Uterus (tissue), 3 donors: ENCODE measurements at regions not wholly inside any gene's neighbourhood (a gene's known extent, or its start where the extent isn't known, plus 50 kb on each side); places are given as distances from the start of the nearest gene placed in this dataset.
"Not testable (repeated sequence)": the region's sequence is repeated elsewhere in the genome, so short reads cannot be mapped to it uniquely, and the experiment has no call there.

Source experiments
- DNase-seq, 2 donors: peaks; one replicate each; pipeline ENCODE4 v3.0.0-alpha.2; 2019 to 2020
- H3K27ac ChIP-seq, 2 donors: fragments of 200-600 bp; sonication (generic); 1 replicate in 1 of 2; 2 replicates in 1 of 2; pipeline ENCODE4 v1.5.1; 2016 to 2018
- H3K27me3 ChIP-seq, 2 donors: fragments of 200-600 bp; sonication (generic); one replicate each; pipeline ENCODE4 v1.5.1; 2018 to 2019; ENCODE audit warnings: control low read depth in 1 of 2
- H3K36me3 ChIP-seq, 2 donors: fragments of 200-600 bp; sonication (generic); one replicate each; pipeline ENCODE4 v1.5.1; 2019; ENCODE audit warnings: control low read depth in 1 of 2
- H3K4me1 ChIP-seq, 2 donors: fragments of 200-600 bp; sonication (generic); one replicate each; pipeline ENCODE4 v1.5.1; 2018 to 2019; ENCODE audit warnings: control low read depth in 1 of 2
- H3K4me3 ChIP-seq, 2 donors: fragments of 200-600 bp; sonication (generic); 1 replicate in 1 of 2; 2 replicates in 1 of 2; pipeline ENCODE4 v1.5.1; 2018 to 2019; ENCODE audit warnings: mild to moderate bottlenecking in 1 of 2
- H3K9me3 ChIP-seq, 2 donors: fragments of 200-600 bp; sonication (generic); one replicate each; pipeline ENCODE4 v1.5.1; 2019; ENCODE audit warnings: control low read depth in 1 of 2
- POLR2A ChIP-seq, 2 donors: fragments of 450-650 bp; IDR thresholded peaks; one replicate each; pipeline ENCODE4 v1.6.1; 2016; ENCODE audit warnings: antibody characterized with exemption in 2 of 2, mild to moderate bottlenecking in 1 of 2, moderate library complexity in 1 of 2
- intact Hi-C: fragments of 100-400 bp; cut with DNase I; formaldehyde crosslinking; loops from one replicate; pipeline ENCODE4 v1.15.1; 2023; ENCODE audit warnings: low total_unique reads
- TF ChIP-seq, protein P1 (sequence below), 4 experiments: fragments of 200-600 bp in 2 of 4; fragments of 450-650 bp in 2 of 4; sonication (generic) in 2 of 4; IDR thresholded peaks; one replicate each; pipeline ENCODE4 v1.5.1; 2016 to 2019; ENCODE audit warnings: antibody characterized with exemption in 4 of 4, mild to moderate bottlenecking in 2 of 4, moderate library complexity in 1 of 4
- donor health status: DM: yes; HTN: yes; CAD: no.

- no peak for DNase-seq
- Histone ChIP-seq H3K4me3 (no peak overlapping the region), H3K27ac (no peak overlapping the region), H3K4me1 (no peaks in the 10 kb centered on the region), H3K36me3 (no peaks in the 10 kb centered on the region), H3K9me3 (no peaks in the 10 kb centered on the region), H3K27me3 (no peaks in the 10 kb centered on the region)
- no peak for TF ChIP-seq POLR2A (IDR thresholded peaks at IDR 0.05)
- TF ChIP-seq, protein P1, sequence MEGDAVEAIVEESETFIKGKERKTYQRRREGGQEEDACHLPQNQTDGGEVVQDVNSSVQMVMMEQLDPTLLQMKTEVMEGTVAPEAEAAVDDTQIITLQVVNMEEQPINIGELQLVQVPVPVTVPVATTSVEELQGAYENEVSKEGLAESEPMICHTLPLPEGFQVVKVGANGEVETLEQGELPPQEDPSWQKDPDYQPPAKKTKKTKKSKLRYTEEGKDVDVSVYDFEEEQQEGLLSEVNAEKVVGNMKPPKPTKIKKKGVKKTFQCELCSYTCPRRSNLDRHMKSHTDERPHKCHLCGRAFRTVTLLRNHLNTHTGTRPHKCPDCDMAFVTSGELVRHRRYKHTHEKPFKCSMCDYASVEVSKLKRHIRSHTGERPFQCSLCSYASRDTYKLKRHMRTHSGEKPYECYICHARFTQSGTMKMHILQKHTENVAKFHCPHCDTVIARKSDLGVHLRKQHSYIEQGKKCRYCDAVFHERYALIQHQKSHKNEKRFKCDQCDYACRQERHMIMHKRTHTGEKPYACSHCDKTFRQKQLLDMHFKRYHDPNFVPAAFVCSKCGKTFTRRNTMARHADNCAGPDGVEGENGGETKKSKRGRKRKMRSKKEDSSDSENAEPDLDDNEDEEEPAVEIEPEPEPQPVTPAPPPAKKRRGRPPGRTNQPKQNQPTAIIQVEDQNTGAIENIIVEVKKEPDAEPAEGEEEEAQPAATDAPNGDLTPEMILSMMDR (IDR thresholded peaks at IDR 0.05), result no peak
- intact Hi-C loops, result no loop called here
These were observed 129.0 kb upstream of the TSHZ3 start for GRCh38 chr19:31478241-31478640.

DNA sequence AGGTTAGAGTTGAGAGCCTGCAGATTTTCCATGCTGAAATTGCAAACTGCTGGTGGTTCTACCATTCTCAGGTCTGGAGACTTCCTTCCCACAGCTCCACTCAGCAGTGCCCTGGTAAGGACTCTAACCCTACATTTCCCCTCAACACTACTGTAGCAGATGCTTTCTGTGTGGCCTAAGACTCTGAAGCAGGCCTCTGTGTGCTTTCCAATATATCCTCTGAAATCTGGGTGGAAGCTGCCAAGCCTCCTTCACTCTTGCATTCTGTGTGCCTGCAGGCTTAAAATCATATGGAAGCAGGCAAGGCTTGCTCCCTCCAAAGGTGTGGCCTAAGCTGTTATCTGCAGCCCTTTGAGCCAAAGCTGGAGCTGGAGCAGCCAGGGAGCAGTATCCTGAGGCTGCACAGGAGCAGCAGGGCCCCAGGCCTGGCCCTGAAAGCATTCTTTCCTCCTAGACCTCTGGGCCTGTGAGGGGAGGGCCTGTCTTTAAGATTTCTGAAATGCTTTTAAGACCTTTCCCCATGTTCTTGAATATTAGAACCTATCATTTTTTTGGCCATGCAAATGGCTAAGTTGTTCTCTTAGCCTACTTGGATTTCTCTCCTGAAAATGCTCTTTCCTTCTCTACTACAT lies 134.1 kb upstream of the TSHZ3 start:
- Histone ChIP-seq H3K36me3 (no peaks in the 10 kb centered on the region), H3K27me3 (no peaks in the 10 kb centered on the region), H3K9me3 (no peaks in the 10 kb centered on the region), H3K4me1 (no peaks in the 10 kb centered on the region), H3K4me3 (no peak overlapping the region), H3K27ac (no peak overlapping the region)
- no peak for DNase-seq
- intact Hi-C loops, result no loop called here
- TF ChIP-seq, protein P1 (IDR thresholded peaks at IDR 0.05), result no peak
- TF ChIP-seq POLR2A (IDR thresholded peaks at IDR 0.05), result no peak

DNA sequence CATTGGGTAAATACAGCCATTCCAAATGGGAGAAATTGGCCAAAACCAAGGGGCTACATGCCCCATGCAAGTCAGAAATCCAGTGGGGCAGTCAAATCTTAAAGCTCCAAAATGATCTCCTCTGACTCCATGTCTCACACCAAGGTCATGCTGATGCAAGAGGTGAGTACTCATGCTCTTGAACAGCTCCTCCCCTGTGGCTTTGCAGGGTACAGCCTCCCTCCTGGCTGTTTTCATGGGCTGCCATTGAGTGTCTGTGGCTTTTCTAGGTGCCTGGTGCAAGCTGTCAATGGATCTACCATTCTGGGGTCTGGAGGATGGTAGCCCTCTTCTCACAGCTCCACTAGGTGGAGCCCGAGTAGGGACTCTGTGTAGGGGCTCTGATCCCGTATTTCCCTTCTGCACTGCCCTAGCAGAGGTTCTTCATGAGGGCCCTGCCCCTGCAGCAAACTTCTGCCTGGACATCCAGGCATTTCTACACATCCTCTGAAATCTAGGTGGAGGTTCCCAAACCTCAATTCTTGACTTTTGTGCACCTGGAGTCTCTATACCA lies 135.7 kb upstream of the TSHZ3 start:
- H3K4me1 ChIP-seq, H3K36me3 ChIP-seq, H3K9me3 ChIP-seq, H3K27me3 ChIP-seq, H3K27ac ChIP-seq, intact Hi-C loops, H3K4me3 ChIP-seq, DNase-seq: not testable (repeated sequence)

- H3K4me3 ChIP-seq, result no peak overlapping the region
- H3K27ac ChIP-seq, result no peak overlapping the region
- H3K27me3 ChIP-seq, result no peaks in the 10 kb centered on the region
- H3K36me3 ChIP-seq, result no peaks in the 10 kb centered on the region
- intact Hi-C loops, result no loop called here
- TF ChIP-seq, protein P1 (IDR thresholded peaks at IDR 0.05), result no peak
- DNase-seq, result no peak
- no peaks in the 10 kb centered on the region for H3K9me3 ChIP-seq
- no peaks in the 10 kb centered on the region for H3K4me1 ChIP-seq
These were observed 136.2 kb upstream of the TSHZ3 start for GRCh38 chr19:31485472-31485871.

DNA sequence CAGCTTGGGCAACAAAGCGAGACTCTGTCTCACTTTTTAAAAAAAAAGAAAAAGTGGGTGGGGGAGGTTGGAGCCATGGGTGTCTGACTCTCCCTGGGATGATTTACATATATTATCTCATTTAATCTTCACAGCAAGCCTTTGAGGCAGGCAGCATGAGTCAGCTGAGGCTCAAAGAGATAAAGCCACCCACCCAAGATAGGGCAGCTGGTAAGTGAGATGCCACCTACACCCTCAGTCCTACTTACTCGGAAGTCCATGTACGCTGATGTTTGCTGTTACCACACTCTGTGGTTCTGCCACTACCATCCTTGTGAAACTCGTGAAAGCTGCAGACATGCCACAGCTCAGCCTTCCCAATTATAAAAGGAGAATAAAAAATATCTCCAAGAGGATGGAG lies 142.0 kb upstream of the TSHZ3 start:
- H3K4me3 ChIP-seq, result no peak overlapping the region
- TF ChIP-seq, protein P1 (IDR thresholded peaks at IDR 0.05), result no peak
- no peaks in the 10 kb centered on the region for H3K4me1 ChIP-seq
- no peak overlapping the region for H3K27ac ChIP-seq
- no peaks in the 10 kb centered on the region for H3K27me3 ChIP-seq
- H3K9me3 ChIP-seq, result no peaks in the 10 kb centered on the region
- DNase-seq, result no peak
- intact Hi-C loops, result no loop called here
- no peaks in the 10 kb centered on the region for H3K36me3 ChIP-seq

GRCh38 chr19:31492050-31492449 lies 142.8 kb upstream of the TSHZ3 start:
- Histone ChIP-seq H3K9me3 (no peaks in the 10 kb centered on the region), H3K4me1 (no peaks in the 10 kb centered on the region), H3K4me3 (no peak overlapping the region), H3K27ac (no peak overlapping the region), H3K27me3 (no peaks in the 10 kb centered on the region), H3K36me3 (no peaks in the 10 kb centered on the region)
- TF ChIP-seq, protein P1 (IDR thresholded peaks at IDR 0.05), result no peak
- no peak for TF ChIP-seq POLR2A (IDR thresholded peaks at IDR 0.05)
- intact Hi-C loops, result no loop called here
- DNase-seq, result no peak
